ENCODE measurements at regions not wholly inside any gene's neighbourhood (a gene's known extent, or its start where the extent isn't known, plus 50 kb on each side); places are given as distances from the start of the nearest gene placed in this dataset.

GRCh38 chr14:85093631-85094330 is 436.2 kb upstream of the FLRT2 start (continued):
- TF ChIP-seq PRRX2 (CRISPR knock-in tag; IDR thresholded peaks at IDR 0.05) (no peak), JUN (CRISPR knock-in tag; IDR thresholded peaks at IDR 0.05) (no peak), ZNF232 (CRISPR knock-in tag; IDR thresholded peaks at IDR 0.05) (no peak), ZNF317 (CRISPR knock-in tag; IDR thresholded peaks at IDR 0.05; ENCODE audit: borderline replicate concordance, low read depth) (no peak), JAZF1 (CRISPR knock-in tag; IDR thresholded peaks at IDR 0.05) (no peak), ZNF138 (CRISPR knock-in tag; conservative IDR thresholded peaks at IDR 0.05) (no peak), ATF6 (CRISPR knock-in tag; IDR thresholded peaks at IDR 0.05) (no peak), CDX4 (CRISPR knock-in tag; IDR thresholded peaks at IDR 0.05; ENCODE audit: borderline replicate concordance) (no peak)

- Mint-ChIP-seq H3K4me1 (no peaks in the 10 kb centered on the region), H3K4me3 (no peak overlapping the region), H3K27me3 (ENCODE audit: low read depth) (no peaks in the 10 kb centered on the region), H3K9me3 (no peaks in the 10 kb centered on the region), H3K36me3 (no peaks in the 10 kb centered on the region), H3K27ac (no peak overlapping the region)
- CTCF ChIA-PET = no interaction called here
- POLR2A ChIA-PET = no interaction called here
- no peak for TF ChIP-seq CDX4 (CRISPR knock-in tag; IDR thresholded peaks at IDR 0.05; ENCODE audit: borderline replicate concordance)
- peak; percentile 93 for TF ChIP-seq HMGA2 (CRISPR knock-in tag; IDR thresholded peaks at IDR 0.05)
- no peak for TF ChIP-seq ZNF416 (CRISPR knock-in tag; IDR thresholded peaks at IDR 0.05)
- TF ChIP-seq ZNF263 (CRISPR knock-in tag; IDR thresholded peaks at IDR 0.05; ENCODE audit: low read depth) = no peak
- TF ChIP-seq CTCF (IDR thresholded peaks at IDR 0.05) = no peak
- TF ChIP-seq FOXP1 (CRISPR knock-in tag; IDR thresholded peaks at IDR 0.05; ENCODE audit: borderline replicate concordance) = no peak
- DNase-seq (ENCODE audit: low spot score) = no peak
- ATAC-seq = no peak
These were observed 427.4 kb upstream of the FLRT2 start for GRCh38 chr14:85102591-85102990.

- no peak for DNase-seq (ENCODE audit: low spot score)
- H3K9me3 Mint-ChIP-seq = peaks cover 10% of the 10 kb centered on the region
- no peaks in the 10 kb centered on the region for H3K4me1 Mint-ChIP-seq
- POLR2A ChIA-PET = no interaction called here
- no peak overlapping the region for H3K27ac Mint-ChIP-seq
- H3K36me3 Mint-ChIP-seq = peaks cover 4% of the 10 kb centered on the region
- H3K27me3 Mint-ChIP-seq (ENCODE audit: low read depth) = no peaks in the 10 kb centered on the region
- CTCF ChIA-PET = no interaction called here
- no peak overlapping the region for H3K4me3 Mint-ChIP-seq
- no peak for ATAC-seq
- TF ChIP-seq RELA (CRISPR knock-in tag; IDR thresholded peaks at IDR 0.05; ENCODE audit: borderline replicate concordance) = no peak
- no peak for TF ChIP-seq ZNF532 (CRISPR knock-in tag; IDR thresholded peaks at IDR 0.05; ENCODE audit: borderline replicate concordance)
- no peak for TF ChIP-seq KAT7 (CRISPR knock-in tag; IDR thresholded peaks at IDR 0.05; ENCODE audit: borderline replicate concordance)
- TF ChIP-seq ETV6 (CRISPR knock-in tag; IDR thresholded peaks at IDR 0.05) = no peak
- no peak for TF ChIP-seq CDX4 (CRISPR knock-in tag; IDR thresholded peaks at IDR 0.05; ENCODE audit: borderline replicate concordance)
- TF ChIP-seq IRF1 (CRISPR knock-in tag; IDR thresholded peaks at IDR 0.05) = no peak
- TF ChIP-seq NFYB (CRISPR knock-in tag; conservative IDR thresholded peaks at IDR 0.05; ENCODE audit: low read depth) = no peak
- no peak for TF ChIP-seq E2F1 (CRISPR knock-in tag; IDR thresholded peaks at IDR 0.05)
- TF ChIP-seq GRHL2 (CRISPR knock-in tag; IDR thresholded peaks at IDR 0.05; ENCODE audit: insufficient replicate concordance, severe bottlenecking) = no peak
These were observed 423.4 kb upstream of the FLRT2 start for GRCh38 chr14:85106506-85106905.

Data from WTC11 (cell line).